ENCODE measurements at regions not wholly inside any gene's neighbourhood (a gene's known extent, or its start where the extent isn't known, plus 50 kb on each side); places are given as distances from the start of the nearest gene placed in this dataset.
"Not testable (repeated sequence)": the region's sequence is repeated elsewhere in the genome, so short reads cannot be mapped to it uniquely, and the experiment has no call there.

DNA sequence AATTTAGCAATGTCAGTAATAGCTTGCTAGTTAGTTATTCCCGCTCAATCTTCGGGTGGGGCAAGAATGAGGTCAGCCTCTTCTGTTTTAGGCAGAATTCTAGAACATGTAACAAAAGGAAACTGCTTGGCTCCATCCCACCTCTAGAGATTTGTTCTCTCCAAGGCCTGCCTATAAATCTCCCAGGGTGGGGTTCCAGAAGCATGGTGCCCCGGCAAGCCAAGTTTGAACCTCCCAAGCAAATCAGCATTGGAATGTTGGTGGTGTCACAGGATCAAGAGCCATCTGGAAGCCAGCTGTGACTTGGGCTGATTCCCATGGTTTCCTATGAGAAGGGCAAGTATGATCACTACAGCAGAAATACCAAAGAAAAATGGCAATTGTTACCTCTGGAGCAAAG lies 79.8 kb upstream of the SMURF2 start:
- not testable (repeated sequence) for H3K4me3 Mint-ChIP-seq; H3K4me3 ChIP-seq; H3K4me2 ChIP-seq; H3K79me2 ChIP-seq (replicated peaks; ENCODE audit: insufficient read depth); H3K27ac Mint-ChIP-seq; H3K9me3 Mint-ChIP-seq; H3K9me2 ChIP-seq (ENCODE audit: insufficient read depth); H3K4me1 ChIP-seq (ENCODE audit: insufficient read depth); H3K36me3 Mint-ChIP-seq (ENCODE audit: low read depth); H3F3A ChIP-seq (replicated peaks; ENCODE audit: low read depth); H3K27me3 ChIP-seq (ENCODE audit: insufficient read depth); H3K27me3 Mint-ChIP-seq (ENCODE audit: insufficient read depth, low read depth, poor library complexity); H3K36me3 ChIP-seq (ENCODE audit: insufficient read depth); H3K27ac ChIP-seq (ENCODE audit: low read depth); H4K20me1 ChIP-seq (replicated peaks; ENCODE audit: insufficient read depth)
- ATAC-seq, result peak; percentile 42; the same call in 1 of the 3 replicates
- H3K4me1 Mint-ChIP-seq, result peaks cover 11% of the 10 kb centered on the region
- peak; percentile 42 for DNase-seq (ENCODE audit: low spot score)
- H2AFZ ChIP-seq, result peak overlapping the region; percentile 4; the same call in 1 of the 2 replicates

GRCh38 chr17:64741038-64741641 lies 79.0 kb upstream of the SMURF2 start:
- H3K4me3 ChIP-seq, result no peak overlapping the region
- H3K4me2 ChIP-seq, result no peak overlapping the region
- H3K36me3 ChIP-seq (ENCODE audit: insufficient read depth), result no peaks in the 10 kb centered on the region
- Mint-ChIP-seq H3K9me3 (no peaks in the 10 kb centered on the region), H3K36me3 (ENCODE audit: low read depth) (no peaks in the 10 kb centered on the region), H3K4me1 (peaks cover 11% of the 10 kb centered on the region), H3K27me3 (ENCODE audit: insufficient read depth, low read depth, poor library complexity) (peaks cover 1% of the 10 kb centered on the region), H3K27ac (0 out of 2 replicates have a peak overlapping the region, but pooled peaks have one; percentile 62), H3K4me3 (no peak overlapping the region)
- DNase-seq (ENCODE audit: low spot score) (no peak), ATAC-seq (no peak)
- H3K4me1 ChIP-seq (ENCODE audit: insufficient read depth), result 0 out of 2 replicates have a peak, but pooled peaks cover 3% of the 10 kb centered on the region
- H4K20me1 ChIP-seq (replicated peaks; ENCODE audit: insufficient read depth), result no peaks in the 10 kb centered on the region
- no peaks in the 10 kb centered on the region for H3K79me2 ChIP-seq (replicated peaks; ENCODE audit: insufficient read depth)
- H3F3A ChIP-seq (replicated peaks; ENCODE audit: low read depth), result no peaks in the 10 kb centered on the region
- H2AFZ ChIP-seq, result no peak overlapping the region
- no peak overlapping the region for H3K27ac ChIP-seq (ENCODE audit: low read depth)
- H3K9me2 ChIP-seq (ENCODE audit: insufficient read depth), result no peaks in the 10 kb centered on the region
- no peaks in the 10 kb centered on the region for H3K27me3 ChIP-seq (ENCODE audit: insufficient read depth)
- no peak for TF ChIP-seq JUNB (IDR thresholded peaks at IDR 0.05; ENCODE audit: unreplicated experiment)
- TF ChIP-seq ZNF114 (CRISPR knock-in tag; IDR thresholded peaks at IDR 0.05), result no peak
- TF ChIP-seq, protein P1, sequence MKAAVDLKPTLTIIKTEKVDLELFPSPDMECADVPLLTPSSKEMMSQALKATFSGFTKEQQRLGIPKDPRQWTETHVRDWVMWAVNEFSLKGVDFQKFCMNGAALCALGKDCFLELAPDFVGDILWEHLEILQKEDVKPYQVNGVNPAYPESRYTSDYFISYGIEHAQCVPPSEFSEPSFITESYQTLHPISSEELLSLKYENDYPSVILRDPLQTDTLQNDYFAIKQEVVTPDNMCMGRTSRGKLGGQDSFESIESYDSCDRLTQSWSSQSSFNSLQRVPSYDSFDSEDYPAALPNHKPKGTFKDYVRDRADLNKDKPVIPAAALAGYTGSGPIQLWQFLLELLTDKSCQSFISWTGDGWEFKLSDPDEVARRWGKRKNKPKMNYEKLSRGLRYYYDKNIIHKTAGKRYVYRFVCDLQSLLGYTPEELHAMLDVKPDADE (IDR thresholded peaks at IDR 0.05), result no peak
- no peak for TF ChIP-seq NANOG (IDR thresholded peaks at IDR 0.05; ENCODE audit: borderline replicate concordance)
- no peak for TF ChIP-seq CREB1 (CRISPR knock-in tag; IDR thresholded peaks at IDR 0.05; ENCODE audit: low read depth)
- no peak for TF ChIP-seq REST (IDR thresholded peaks at IDR 0.05; ENCODE audit: unreplicated experiment)
- TF ChIP-seq, protein P2, sequence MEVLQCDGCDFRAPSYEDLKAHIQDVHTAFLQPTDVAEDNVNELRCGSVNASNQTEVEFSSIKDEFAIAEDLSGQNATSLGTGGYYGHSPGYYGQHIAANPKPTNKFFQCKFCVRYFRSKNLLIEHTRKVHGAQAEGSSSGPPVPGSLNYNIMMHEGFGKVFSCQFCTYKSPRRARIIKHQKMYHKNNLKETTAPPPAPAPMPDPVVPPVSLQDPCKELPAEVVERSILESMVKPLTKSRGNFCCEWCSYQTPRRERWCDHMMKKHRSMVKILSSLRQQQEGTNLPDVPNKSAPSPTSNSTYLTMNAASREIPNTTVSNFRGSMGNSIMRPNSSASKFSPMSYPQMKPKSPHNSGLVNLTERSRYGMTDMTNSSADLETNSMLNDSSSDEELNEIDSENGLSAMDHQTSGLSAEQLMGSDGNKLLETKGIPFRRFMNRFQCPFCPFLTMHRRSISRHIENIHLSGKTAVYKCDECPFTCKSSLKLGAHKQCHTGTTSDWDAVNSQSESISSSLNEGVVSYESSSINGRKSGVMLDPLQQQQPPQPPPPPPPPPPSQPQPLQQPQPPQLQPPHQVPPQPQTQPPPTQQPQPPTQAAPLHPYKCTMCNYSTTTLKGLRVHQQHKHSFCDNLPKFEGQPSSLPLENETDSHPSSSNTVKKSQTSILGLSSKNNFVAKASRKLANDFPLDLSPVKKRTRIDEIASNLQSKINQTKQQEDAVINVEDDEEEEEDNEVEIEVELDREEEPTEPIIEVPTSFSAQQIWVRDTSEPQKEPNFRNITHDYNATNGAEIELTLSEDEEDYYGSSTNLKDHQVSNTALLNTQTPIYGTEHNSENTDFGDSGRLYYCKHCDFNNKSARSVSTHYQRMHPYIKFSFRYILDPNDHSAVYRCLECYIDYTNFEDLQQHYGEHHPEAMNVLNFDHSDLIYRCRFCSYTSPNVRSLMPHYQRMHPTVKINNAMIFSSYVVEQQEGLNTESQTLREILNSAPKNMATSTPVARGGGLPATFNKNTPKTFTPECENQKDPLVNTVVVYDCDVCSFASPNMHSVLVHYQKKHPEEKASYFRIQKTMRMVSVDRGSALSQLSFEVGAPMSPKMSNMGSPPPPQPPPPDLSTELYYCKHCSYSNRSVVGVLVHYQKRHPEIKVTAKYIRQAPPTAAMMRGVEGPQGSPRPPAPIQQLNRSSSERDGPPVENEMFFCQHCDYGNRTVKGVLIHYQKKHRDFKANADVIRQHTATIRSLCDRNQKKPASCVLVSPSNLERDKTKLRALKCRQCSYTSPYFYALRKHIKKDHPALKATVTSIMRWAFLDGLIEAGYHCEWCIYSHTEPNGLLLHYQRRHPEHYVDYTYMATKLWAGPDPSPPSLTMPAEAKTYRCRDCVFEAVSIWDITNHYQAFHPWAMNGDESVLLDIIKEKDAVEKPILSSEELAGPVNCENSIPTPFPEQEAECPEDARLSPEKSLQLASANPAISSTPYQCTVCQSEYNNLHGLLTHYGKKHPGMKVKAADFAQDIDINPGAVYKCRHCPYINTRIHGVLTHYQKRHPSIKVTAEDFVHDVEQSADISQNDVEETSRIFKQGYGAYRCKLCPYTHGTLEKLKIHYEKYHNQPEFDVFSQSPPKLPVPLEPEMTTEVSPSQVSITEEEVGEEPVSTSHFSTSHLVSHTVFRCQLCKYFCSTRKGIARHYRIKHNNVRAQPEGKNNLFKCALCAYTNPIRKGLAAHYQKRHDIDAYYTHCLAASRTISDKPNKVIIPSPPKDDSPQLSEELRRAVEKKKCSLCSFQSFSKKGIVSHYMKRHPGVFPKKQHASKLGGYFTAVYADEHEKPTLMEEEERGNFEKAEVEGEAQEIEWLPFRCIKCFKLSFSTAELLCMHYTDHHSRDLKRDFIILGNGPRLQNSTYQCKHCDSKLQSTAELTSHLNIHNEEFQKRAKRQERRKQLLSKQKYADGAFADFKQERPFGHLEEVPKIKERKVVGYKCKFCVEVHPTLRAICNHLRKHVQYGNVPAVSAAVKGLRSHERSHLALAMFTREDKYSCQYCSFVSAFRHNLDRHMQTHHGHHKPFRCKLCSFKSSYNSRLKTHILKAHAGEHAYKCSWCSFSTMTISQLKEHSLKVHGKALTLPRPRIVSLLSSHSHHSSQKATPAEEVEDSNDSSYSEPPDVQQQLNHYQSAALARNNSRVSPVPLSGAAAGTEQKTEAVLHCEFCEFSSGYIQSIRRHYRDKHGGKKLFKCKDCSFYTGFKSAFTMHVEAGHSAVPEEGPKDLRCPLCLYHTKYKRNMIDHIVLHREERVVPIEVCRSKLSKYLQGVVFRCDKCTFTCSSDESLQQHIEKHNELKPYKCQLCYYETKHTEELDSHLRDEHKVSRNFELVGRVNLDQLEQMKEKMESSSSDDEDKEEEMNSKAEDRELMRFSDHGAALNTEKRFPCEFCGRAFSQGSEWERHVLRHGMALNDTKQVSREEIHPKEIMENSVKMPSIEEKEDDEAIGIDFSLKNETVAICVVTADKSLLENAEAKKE (CRISPR knock-in tag; IDR thresholded peaks at IDR 0.05), result no peak
- no peak for TF ChIP-seq EZH2phosphoT487 (IDR thresholded peaks at IDR 0.05; ENCODE audit: unreplicated experiment)
- no peak for TF ChIP-seq STAT1 (IDR thresholded peaks at IDR 0.05; ENCODE audit: unreplicated experiment)
- TF ChIP-seq POLR2AphosphoS5 (IDR thresholded peaks at IDR 0.05; ENCODE audit: low read depth), result no peak

Measured in GM23338 (cell line).